ENCODE measurements at regions not wholly inside any gene's neighbourhood (a gene's known extent, or its start where the extent isn't known, plus 50 kb on each side); places are given as distances from the start of the nearest gene placed in this dataset.

DNA sequence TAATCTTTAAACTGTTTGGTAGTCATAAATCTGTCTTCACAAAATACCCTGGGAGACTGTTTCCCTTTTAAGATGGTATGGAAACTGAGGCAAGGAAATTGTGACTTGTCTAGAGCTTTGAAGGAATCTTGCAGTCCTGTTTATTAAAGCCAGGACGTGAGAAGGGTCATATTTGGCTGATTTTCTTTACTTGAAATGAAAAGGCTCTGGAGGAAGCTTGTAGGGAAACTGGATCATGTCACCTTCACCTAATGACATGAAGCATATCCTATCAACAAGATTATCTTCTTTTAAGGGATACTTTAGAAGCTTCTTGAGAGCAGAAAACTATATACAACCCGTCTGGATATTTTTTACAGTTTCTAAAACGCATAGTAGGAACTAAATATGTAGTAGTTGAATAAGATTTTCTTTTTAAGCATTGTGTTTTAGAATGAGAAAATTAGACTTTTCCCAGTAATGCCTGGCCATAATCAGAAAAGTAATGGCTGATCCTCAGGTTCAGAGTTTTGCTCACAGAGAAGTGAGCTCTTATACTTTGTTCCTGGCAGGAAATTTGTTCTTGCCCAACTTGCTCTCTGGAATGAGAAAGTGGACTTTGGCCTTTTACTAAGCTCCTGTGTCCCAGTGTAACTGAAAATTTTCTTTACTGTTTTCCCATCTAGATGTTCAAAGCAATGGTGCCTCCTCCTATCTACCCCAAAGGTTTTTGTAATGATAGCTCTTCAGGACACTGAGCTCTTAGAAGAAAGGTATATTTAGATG, 136.8 kb upstream of the AFF2 start:
- DNase-seq (ENCODE audit: low read depth), result no peak

DNA sequence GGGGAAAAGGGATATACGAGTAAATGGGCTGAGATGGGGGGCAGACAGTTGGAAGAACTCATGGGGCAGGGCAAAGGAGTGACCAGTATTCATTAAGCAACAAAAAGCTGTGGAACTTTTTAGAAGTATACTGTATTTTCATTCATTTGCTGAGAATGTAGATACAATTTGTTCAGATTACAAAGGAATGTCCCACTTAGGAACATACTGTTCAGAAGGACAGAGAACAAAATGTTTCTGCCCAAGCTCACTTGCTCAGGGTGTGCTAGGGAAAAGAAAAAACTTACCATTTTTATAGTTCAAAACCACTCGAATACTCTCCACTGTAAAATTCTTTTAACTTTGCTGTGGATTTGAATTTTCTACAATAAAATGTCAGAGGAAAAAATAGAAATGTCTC, 135.2 kb upstream of the AFF2 start:
- DNase-seq (ENCODE audit: low read depth), result no peak

DNA sequence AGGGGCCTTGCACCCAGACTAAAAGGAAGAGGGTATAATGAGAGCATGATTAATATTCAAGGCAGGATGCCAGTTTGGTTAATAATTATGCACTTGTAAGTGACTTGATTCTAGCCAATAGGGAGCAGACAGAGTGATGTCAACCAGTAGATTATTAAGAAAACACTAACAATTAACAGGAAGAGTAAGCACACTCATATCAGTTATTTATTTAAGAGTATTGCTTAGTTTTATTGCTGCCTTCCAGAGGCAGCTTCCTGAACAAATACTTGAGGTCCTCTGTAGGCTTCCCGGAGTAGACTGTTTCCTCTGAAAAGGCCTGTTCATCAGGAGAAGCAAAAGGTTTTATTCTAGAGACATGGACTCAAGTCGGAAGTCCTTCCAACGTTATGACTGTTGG, 129.1 kb upstream of the AFF2 start:
- no peak for DNase-seq (ENCODE audit: low read depth)

DNA sequence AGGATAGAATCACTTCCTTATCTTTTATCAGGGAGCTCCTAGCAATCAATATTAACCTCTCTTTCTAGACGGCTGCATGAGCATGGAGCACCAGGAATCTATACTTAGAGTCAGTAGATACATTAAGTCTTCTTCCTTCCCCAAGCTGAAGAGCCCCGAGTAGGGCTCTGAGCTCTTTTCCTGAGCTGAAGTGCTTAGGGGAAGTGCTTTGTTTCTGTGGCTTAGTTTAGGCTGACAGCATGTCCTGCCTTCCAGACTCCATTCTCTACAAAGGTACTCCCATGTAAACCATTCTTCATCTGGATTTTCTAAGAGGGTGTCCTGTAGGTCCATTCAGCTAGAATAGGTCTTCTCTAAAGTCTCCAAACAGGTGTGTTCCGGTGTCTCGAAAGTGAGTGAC, 127.5 kb upstream of the AFF2 start:
- no peak for DNase-seq (ENCODE audit: low read depth)

DNA sequence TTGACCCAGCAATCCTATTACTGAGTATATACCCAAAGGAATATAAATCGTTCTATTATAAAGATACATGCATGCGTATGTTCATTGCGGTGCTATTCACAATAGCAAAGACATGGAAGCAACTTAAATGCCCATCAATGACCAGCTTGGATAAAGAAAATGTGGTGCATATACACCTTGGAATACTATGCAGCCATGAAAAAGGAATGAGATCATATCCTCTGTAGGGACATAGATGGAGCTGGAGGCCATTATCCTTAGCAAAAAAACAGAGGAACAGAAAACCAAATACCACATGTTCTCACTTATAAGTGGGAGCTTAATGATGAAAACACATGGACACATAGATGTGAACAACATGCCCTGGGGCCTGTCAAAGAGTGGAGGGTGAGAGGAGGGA, 124.1 kb upstream of the AFF2 start:
- no peak for DNase-seq (ENCODE audit: low read depth)

DNA sequence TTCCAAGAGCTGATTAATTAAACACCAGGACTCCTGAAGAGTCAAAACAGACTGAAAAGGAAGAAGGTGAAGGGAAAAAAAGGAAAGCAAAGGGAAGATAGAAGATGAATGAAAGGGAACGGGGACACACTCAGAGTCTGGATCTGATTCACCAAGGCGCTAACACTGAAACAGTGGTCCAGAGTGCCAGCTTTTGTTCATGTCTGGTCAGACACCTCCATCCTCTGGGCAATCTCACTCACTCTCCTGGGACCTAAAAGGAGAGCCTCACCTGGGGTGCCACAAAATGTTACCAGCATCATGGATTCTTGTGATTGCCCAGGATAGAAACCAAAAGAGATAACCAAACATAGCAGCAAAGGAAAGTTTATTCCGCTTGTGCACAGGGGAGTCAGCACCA, 120.3 kb upstream of the AFF2 start:
- DNase-seq (ENCODE audit: low read depth), result no peak

DNA sequence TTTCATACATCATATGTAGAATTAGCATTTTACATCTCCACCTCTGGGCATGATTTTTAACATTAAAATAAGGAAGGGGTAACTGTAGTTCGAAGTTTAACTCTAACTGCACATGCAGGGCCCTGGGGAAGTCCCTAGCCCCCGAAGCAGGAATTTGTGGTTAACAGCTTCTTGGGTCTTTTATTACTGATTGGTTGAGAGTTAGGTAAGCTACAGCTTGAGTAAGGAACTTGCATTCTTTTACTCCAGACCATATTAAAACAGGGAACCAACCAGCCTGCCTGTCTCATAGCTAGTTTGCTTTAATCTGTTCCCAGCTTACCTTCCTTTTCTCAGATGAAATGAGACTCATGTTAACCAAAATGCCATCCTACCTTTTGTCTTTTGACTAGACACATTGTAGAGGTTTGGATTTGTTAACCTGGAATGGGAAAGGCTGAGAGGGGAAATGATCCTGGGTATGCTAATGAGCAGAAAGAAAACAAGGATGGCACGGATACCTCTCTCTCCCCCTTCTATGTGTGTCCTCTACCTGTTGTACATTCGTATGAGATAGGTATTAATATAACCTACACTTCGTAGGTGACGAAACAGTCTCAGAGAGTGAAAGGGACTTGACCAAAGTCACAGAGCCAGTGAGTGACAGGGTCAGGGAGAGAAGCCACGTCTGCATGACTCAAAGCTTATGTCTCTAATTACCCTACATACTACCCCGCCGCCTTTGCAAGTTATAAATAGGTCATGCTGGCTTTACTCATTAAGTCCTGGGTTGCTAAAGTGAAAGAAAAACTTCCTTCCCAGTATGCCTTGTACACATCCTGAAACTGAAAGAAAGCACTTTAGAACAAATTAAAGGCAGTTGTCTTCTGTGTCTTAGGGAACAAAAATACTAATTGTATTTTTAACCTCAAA, 119.5 kb upstream of the AFF2 start:
- DNase-seq (ENCODE audit: low read depth), result no peak

DNA sequence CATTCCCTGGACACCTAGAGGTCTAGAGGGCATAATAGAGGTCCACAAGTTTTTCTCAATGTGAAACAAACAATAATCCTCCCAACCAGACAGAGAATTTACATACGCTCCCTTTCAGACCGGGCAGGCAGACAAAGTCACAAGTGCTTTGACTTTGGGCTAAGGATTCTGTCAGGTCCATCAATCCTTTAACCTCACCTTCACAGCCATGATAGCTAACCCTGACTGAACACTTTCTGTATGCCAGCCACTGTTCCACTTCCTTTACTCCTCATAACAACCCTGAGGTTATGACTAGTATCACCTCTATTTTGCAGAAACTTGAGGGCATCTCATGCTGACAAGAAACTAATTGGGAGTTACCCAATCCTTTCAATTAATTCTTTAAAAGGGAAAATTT, 118.8 kb upstream of the AFF2 start:
- no peak for DNase-seq (ENCODE audit: low read depth)

DNA sequence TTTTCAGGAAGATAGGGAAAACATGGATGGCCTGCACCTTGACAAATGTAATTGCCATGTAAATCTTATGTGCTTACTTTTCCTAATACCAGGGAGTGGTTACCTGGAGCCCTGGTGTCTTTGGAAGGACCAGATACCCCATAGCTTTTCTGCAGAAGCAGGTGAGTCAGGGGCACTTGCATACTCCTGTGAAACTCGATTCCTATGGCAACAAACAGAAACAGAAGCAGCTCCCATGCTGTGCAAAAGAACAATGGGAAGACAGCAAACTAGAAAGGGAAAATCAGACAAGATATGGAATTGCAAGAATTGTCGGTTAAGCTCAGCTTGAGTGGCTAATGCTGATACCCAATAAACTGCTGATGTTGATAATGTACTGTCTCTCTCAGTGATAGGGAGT, 117.4 kb upstream of the AFF2 start:
- no peak for DNase-seq (ENCODE audit: low read depth)

DNA sequence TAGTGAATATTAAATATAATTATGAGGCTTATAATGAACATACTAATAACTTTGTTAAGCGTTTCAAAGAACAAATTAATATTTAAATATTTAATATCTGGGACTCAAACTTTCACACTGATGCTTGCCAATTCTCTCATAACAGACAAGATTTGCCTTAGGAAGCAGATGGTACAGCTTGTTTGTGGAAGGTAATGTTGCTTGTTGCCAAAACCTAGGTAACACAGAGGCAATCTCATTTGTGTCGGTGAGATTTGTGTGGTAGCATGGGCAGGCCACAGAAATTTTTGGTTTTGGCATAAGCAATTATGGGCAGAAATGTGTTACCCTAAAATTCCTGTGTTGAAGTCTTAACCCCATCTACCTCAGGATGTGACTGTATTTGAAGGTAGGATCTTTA, 114.9 kb upstream of the AFF2 start:
- DNase-seq (ENCODE audit: low read depth), result no peak

DNA sequence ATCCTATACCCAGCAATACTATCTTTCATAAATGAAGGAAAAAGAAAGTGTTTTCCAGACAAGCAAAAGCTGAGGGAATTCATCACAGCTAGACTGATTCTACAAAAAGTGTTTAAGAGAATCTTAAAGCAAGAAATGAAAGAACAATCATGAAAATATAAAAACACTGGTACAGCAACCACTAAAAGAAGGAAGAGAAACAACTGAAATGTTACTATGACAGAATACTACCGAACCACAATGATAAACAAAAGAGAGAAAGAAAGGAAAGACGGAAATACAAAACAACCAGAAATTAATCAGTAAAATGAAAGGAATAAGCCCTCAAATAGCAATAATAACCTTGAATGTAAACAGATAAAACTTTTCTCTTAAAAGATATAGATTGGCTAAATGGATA, 110.8 kb upstream of the AFF2 start:
- no peak for DNase-seq (ENCODE audit: low read depth)

DNA sequence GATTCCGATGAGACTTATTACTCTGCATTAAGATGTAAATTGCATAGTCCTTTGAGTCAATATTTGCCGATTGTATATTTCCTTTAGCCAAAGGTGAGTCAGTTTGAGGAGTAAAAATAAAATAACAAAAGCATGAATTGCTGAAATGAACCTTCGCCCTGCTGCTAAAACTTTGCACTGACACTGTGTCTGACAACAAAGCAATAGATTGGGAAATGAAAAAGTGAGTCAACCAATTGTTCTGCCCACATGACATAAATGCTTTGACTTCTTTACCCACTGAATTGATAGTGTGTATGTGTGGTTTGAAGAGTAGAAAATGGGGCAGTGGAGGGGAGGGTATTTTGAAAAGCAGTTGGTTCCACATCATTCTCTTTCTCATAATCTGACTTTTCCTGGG, 88.4 kb upstream of the AFF2 start:
- DNase-seq (ENCODE audit: low read depth), result no peak

DNA sequence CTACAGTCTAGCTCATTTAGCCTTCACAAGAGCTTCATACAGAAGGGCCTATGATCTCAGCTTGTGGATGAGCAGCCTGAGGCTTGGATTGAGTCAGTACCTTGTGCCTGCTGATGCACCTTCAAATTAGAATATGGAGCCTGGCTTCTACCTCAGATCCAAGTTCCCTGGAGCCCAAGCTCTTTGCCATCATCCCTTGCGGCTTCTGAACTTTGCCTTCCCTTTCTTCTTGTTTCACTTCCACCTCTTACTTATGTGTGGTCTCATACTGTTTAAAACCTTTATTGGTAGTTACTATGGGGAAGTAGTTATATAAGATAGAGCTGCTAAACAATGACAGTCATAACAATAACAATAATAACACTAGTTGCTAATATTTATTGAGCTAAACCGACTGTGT, 84.3 kb upstream of the AFF2 start:
- no peak for DNase-seq (ENCODE audit: low read depth)

DNA sequence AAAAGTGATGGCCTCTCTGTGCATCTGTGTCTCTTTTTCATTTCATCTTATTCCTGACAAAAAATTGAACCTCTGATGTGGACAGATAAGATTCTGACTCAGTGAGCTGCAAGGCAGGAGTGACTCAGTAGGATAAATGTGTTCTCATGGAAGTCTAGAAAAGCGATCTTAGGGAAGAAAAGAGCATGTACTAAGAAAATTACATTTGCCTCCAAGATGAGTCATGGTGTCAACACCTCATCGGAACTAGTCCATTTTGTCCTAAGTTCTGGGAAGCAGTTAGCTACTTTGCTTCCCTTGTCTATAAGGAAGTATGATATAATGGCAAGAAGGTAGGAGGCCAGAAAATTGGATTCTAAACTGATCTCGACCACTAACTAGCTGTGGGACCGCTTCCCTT, 83.5 kb upstream of the AFF2 start:
- no peak for DNase-seq (ENCODE audit: low read depth)

DNA sequence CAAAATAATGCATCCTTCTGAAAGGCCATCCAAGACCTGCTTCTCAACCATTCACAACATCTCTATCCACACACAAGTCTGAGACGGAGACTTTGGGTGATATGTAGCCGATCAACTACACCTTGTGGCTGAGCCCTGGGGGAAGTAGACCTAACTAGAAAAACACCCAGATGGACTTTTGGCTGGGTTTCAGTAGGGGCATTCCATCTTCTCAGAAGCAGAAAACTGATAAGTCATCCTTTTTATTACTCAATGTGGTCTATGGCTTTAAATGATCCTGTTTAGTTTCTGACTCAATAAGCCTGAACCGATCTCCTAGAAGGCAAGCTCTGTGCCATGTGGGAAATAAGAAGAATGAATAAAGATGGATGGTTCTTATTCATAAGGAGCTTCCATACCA, 82.5 kb upstream of the AFF2 start:
- no peak for DNase-seq (ENCODE audit: low read depth)

DNA sequence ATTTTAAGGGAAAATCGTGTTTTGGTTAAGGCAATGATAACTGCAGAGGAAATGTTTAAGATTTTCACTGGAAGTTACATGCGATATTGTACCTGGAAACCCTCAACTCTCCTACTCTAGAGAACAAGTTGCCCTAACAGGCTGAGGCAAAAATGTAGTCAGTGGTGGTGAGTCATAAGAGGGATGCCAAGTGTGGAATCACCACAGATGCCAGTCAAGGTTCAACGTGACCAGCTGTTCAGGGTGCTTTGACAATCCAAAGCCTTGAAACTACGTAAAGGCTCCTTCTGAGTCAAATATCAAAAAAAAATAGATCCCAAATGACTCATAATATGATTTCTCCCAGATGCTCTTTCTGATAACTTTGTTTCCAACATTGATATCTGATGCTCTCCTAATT, 77.9 kb upstream of the AFF2 start:
- DNase-seq (ENCODE audit: low read depth), result no peak

DNA sequence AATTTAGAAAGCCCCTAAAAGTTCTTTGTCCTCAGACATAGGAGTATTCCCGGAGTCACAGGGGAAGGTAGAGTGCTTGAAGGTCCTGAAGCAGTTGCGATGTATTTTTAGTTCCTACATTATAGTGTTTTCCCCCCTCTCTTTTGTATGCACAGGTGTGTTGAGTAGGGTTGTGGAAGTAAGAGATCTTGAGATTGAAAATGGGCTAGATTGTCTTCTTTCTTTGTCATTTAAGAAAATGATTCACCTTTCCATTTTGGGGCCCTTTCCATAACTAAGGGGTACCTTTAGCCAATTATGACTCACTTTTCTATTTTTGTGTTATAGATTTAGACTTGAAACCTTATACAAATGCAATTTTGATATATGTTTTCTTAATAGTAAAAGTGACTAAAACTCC, 75.8 kb upstream of the AFF2 start:
- no peak for DNase-seq (ENCODE audit: low read depth)

DNA sequence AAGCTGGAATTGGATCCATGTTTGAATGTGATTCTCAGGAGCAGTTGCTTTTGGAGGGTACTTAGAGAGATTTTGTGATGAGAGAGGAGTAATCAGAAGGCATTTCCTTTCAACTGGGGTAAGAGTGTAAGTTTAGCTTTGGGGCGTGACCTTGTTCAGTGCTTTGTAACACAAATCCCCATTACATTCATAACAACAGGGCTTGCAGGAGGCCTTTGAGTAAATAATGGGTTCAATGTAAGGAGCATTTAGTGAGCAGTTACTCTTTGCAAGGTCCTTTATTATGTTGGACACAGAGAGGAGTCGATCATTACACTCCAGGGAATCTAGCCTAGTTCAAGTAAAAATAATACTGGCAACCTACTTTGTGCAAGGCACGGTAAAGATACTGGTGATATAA, 74.0 kb upstream of the AFF2 start:
- DNase-seq (ENCODE audit: low read depth), result no peak

DNA sequence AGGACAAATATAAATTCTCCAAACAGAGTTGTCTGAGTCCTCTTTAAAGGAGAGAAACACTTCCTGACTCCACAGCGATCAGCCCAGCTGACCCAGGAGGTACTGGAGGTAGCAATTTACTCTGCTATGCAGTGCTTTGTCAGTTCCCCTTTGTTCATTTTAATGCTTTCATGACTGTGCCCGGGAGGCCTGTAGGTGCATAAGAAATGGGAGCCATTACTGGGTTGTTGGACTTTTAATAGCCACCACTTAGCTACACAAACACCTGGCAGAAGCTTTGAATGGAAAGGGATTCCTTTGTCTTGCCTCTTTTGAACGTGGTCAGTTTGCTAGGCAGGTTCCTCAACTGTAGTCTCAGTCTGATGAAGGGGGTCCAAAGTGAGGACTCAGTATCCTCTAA, 59.0 kb upstream of the AFF2 start:
- no peak for DNase-seq (ENCODE audit: low read depth)

DNA sequence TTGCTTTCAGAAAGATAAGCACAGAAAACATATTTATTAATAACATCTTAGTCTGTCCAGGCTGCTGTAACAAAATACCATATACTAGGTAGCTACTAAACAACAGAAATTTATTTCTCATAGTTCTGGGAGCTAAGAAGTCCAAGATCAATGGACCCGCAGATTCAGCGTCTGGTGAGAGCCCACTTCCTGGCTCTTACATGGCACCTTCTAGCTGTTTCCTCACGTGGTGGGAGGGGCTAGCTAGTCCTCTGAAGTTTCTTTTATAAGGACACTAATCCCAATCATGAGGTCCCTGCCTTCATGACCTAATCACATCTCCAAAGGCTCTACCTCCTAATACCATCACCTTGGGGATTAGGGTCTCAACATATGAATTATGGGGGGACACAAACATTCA, 57.2 kb upstream of the AFF2 start:
- no peak for DNase-seq (ENCODE audit: low read depth)

DNA sequence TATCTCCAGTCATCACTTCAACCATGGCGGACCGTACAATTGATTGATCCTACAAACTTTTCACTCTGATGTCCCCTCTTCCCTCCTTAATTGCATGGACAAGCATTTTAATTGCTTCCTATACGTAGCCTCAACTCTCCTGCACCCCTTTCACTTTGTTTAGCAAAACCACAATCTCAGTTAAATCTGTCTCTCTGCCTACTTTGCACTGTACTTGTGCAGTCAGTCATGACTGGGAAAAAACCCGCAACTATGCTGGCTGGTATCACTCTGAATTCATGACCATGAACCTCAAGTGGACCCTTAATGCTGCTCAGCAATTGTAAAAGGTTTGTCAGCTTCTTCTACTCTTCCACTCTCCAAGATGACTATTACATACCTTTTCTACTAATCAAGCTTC, 51.7 kb upstream of the AFF2 start:
- no peak for DNase-seq (ENCODE audit: low read depth)
